ENCODE measurements at regions not wholly inside any gene's neighbourhood (a gene's known extent, or its start where the extent isn't known, plus 50 kb on each side); places are given as distances from the start of the nearest gene placed in this dataset.

DNA sequence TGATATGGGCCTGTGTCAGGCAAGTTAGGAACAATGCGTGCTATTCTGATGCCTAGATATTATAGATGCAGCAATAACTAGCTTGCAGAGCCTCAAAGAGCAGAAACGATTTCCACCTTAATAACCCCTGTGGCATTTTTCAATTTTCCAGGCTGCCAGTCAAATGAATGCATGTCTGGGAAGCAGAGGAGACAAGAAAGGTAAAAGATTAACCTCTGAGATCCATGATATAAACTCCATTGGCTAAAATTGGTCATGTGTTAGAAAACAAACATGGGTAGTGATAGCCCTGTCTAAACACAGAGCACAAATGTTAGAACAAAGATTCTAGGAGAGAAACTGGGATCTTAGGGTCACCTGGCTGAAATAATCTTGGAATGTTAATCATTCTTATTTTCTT lies 811.1 kb downstream of the DIAPH3 start (continued):
- TF ChIP-seq, protein P1, sequence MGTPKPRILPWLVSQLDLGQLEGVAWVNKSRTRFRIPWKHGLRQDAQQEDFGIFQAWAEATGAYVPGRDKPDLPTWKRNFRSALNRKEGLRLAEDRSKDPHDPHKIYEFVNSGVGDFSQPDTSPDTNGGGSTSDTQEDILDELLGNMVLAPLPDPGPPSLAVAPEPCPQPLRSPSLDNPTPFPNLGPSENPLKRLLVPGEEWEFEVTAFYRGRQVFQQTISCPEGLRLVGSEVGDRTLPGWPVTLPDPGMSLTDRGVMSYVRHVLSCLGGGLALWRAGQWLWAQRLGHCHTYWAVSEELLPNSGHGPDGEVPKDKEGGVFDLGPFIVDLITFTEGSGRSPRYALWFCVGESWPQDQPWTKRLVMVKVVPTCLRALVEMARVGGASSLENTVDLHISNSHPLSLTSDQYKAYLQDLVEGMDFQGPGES (IDR thresholded peaks at IDR 0.05; ENCODE audit: low read depth, low read length): no peak
- TF ChIP-seq, protein P2, sequence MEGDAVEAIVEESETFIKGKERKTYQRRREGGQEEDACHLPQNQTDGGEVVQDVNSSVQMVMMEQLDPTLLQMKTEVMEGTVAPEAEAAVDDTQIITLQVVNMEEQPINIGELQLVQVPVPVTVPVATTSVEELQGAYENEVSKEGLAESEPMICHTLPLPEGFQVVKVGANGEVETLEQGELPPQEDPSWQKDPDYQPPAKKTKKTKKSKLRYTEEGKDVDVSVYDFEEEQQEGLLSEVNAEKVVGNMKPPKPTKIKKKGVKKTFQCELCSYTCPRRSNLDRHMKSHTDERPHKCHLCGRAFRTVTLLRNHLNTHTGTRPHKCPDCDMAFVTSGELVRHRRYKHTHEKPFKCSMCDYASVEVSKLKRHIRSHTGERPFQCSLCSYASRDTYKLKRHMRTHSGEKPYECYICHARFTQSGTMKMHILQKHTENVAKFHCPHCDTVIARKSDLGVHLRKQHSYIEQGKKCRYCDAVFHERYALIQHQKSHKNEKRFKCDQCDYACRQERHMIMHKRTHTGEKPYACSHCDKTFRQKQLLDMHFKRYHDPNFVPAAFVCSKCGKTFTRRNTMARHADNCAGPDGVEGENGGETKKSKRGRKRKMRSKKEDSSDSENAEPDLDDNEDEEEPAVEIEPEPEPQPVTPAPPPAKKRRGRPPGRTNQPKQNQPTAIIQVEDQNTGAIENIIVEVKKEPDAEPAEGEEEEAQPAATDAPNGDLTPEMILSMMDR (IDR thresholded peaks at IDR 0.05): no peak
- no peak for TF ChIP-seq FOXM1 (IDR thresholded peaks at IDR 0.05; ENCODE audit: low read depth)
- TF ChIP-seq MXI1 (IDR thresholded peaks at IDR 0.05; ENCODE audit: low read depth, low read length): no peak
- no peak for TF ChIP-seq EZH2phosphoT487 (IDR thresholded peaks at IDR 0.05; ENCODE audit: borderline replicate concordance, low read depth)
- TF ChIP-seq NFIC (IDR thresholded peaks at IDR 0.05; ENCODE audit: borderline replicate concordance): no peak

GRCh38 chr13:59354665-59355369 lies 808.9 kb downstream of the DIAPH3 start:
- Histone ChIP-seq H3K9me3 (no peaks in the 10 kb centered on the region), H3K27ac (ENCODE audit: low read depth in 2 of 2, low read length in 1 of 2) (no peak overlapping the region), H3K79me2 (ENCODE audit: insufficient read depth) (no peaks in the 10 kb centered on the region), H3K27me3 (ENCODE audit: insufficient read depth) (no peaks in the 10 kb centered on the region), H3F3A (replicated peaks; ENCODE audit: insufficient read depth) (no peaks in the 10 kb centered on the region), H3K4me3 (ENCODE audit: low read depth in 2 of 2, low read length in 1 of 2) (no peak overlapping the region), H2AFZ (ENCODE audit: low read depth) (no peak overlapping the region), H3K9me2 (no peaks in the 10 kb centered on the region), H3K4me1 (ENCODE audit: control insufficient read depth in 1 of 2, insufficient read depth in 2 of 2, low read depth in 1 of 2, low read length in 1 of 2) (peaks cover 0 to 15% of the 10 kb centered on the region in 2 experiments; a peak in 2 of 4 replicates), H3K36me3 (replicated peaks in 1 of 2; ENCODE audit: control insufficient read depth in 1 of 2, insufficient read depth in 2 of 2, low read length in 1 of 2) (no peaks in the 10 kb centered on the region), H3K4me2 (no peak overlapping the region), H3K9ac (no peak overlapping the region), H4K20me1 (ENCODE audit: insufficient read depth) (no peaks in the 10 kb centered on the region)
- CTCF ChIA-PET: no interaction called here
- no peak for DNase-seq
- TF ChIP-seq, protein P3, sequence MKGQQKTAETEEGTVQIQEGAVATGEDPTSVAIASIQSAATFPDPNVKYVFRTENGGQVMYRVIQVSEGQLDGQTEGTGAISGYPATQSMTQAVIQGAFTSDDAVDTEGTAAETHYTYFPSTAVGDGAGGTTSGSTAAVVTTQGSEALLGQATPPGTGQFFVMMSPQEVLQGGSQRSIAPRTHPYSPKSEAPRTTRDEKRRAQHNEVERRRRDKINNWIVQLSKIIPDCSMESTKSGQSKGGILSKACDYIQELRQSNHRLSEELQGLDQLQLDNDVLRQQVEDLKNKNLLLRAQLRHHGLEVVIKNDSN (IDR thresholded peaks at IDR 0.05; ENCODE audit: borderline replicate concordance, low read depth): no peak
- TF ChIP-seq NRF1 (IDR thresholded peaks at IDR 0.05; ENCODE audit: low read depth, low read length) (no peak), CHD2 (IDR thresholded peaks at IDR 0.05; ENCODE audit: low read length, partially characterized antibody) (no peak), MEF2A (IDR thresholded peaks at IDR 0.05; ENCODE audit: borderline replicate concordance, low read depth) (no peak), TCF12 (IDR thresholded peaks at IDR 0.05) (no peak), RFX5 (IDR thresholded peaks at IDR 0.05; ENCODE audit: low read length) (no peak)
- TF ChIP-seq, protein P1 (IDR thresholded peaks at IDR 0.05; ENCODE audit: low read depth, low read length): no peak
- 81% methylated on average over 3 of the region's 3 CpGs for WGBS (ENCODE audit: low lambda C conversion rate)
- POLR2A ChIA-PET: no interaction called here
